PFSK-1 (cell line): ENCODE measurements at regions not wholly inside any gene's neighbourhood (a gene's known extent, or its start where the extent isn't known, plus 50 kb on each side); places are given as distances from the start of the nearest gene placed in this dataset.

Source experiments
- FOXP2 ChIP-seq: optimal IDR thresholded peaks from 2 replicates; pipeline ENCODE3; 2011; ENCODE audit warnings: borderline replicate concordance, control low read depth, inconsistent platforms; ENCODE audit not compliant: insufficient read depth; ENCODE audit errors: extremely low read length, extremely low read depth
- POLR2AphosphoS5 ChIP-seq: IDR thresholded peaks from 2 replicates; pipeline ENCODE4 v1.6.1; 2012; ENCODE audit warnings: low read depth, mild to moderate bottlenecking, control low read depth, low read length, moderate library complexity
- SIN3A ChIP-seq: IDR thresholded peaks from 2 replicates; pipeline ENCODE4 v1.6.1; 2012; ENCODE audit warnings: mild to moderate bottlenecking, low read length, moderate library complexity, borderline replicate concordance; ENCODE audit not compliant: insufficient read depth
- TAF1 ChIP-seq: IDR thresholded peaks from 2 replicates; pipeline ENCODE4 v1.6.1; 2012; ENCODE audit warnings: low read length, control low read depth, borderline replicate concordance; ENCODE audit not compliant: insufficient read depth
- TF ChIP-seq, protein P1 (sequence below), 2 experiments: IDR thresholded peaks; 2 replicates each; pipeline versions ENCODE4 v1.6.1 to v1.8.0; 2011 to 2012; ENCODE audit warnings: low read depth in 2 of 2, low read length in 2 of 2, control low read depth in 1 of 2, inconsistent platforms in 1 of 2, mild to moderate bottlenecking in 1 of 2, moderate library complexity in 1 of 2; ENCODE audit not compliant: insufficient read depth in 1 of 2

DNA sequence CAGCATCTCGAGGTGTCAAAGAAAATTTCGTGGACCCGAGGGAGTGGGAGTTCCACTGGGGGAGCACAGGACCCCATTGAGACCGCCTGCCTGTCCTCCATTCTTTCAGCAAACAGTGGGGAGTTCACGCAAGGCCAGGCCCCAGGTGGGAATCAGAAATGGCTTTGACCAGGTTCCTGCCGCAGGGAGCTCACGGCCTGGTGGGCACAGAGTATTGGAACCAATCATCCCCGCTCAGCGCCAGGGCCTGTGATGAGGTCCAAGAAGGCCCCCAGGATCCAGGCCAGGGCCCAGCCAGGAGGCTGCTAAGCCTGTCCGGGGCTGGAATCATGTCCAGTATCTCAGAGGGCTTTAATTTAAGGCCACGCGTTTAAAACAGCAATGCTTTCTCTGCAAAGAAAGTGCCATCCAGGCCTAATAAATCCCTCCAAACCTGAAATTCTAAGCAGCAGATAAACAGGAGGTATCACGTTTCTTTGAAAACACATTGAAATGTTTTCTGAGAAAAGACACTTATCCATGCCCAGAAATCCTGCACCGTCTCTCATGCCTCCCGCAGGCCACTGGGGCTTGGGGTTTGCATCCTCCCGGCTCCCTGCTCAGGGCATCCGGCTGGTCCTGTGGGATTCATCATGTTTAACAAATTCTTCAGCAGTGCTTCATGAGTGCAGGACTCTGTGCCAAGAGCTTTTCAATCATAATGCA lies 125.7 kb downstream of the OAT start:
- no peak for TF ChIP-seq POLR2AphosphoS5
- no peak for TF ChIP-seq SIN3A
- TF ChIP-seq TAF1 = no peak
- TF ChIP-seq, protein P1, sequence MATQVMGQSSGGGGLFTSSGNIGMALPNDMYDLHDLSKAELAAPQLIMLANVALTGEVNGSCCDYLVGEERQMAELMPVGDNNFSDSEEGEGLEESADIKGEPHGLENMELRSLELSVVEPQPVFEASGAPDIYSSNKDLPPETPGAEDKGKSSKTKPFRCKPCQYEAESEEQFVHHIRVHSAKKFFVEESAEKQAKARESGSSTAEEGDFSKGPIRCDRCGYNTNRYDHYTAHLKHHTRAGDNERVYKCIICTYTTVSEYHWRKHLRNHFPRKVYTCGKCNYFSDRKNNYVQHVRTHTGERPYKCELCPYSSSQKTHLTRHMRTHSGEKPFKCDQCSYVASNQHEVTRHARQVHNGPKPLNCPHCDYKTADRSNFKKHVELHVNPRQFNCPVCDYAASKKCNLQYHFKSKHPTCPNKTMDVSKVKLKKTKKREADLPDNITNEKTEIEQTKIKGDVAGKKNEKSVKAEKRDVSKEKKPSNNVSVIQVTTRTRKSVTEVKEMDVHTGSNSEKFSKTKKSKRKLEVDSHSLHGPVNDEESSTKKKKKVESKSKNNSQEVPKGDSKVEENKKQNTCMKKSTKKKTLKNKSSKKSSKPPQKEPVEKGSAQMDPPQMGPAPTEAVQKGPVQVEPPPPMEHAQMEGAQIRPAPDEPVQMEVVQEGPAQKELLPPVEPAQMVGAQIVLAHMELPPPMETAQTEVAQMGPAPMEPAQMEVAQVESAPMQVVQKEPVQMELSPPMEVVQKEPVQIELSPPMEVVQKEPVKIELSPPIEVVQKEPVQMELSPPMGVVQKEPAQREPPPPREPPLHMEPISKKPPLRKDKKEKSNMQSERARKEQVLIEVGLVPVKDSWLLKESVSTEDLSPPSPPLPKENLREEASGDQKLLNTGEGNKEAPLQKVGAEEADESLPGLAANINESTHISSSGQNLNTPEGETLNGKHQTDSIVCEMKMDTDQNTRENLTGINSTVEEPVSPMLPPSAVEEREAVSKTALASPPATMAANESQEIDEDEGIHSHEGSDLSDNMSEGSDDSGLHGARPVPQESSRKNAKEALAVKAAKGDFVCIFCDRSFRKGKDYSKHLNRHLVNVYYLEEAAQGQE (IDR thresholded peaks at IDR 0.05; ENCODE audit: insufficient read depth in 1 of 2, low read depth in 2 of 2, low read length in 2 of 2) = no peak
- TF ChIP-seq FOXP2 = no peak

DNA sequence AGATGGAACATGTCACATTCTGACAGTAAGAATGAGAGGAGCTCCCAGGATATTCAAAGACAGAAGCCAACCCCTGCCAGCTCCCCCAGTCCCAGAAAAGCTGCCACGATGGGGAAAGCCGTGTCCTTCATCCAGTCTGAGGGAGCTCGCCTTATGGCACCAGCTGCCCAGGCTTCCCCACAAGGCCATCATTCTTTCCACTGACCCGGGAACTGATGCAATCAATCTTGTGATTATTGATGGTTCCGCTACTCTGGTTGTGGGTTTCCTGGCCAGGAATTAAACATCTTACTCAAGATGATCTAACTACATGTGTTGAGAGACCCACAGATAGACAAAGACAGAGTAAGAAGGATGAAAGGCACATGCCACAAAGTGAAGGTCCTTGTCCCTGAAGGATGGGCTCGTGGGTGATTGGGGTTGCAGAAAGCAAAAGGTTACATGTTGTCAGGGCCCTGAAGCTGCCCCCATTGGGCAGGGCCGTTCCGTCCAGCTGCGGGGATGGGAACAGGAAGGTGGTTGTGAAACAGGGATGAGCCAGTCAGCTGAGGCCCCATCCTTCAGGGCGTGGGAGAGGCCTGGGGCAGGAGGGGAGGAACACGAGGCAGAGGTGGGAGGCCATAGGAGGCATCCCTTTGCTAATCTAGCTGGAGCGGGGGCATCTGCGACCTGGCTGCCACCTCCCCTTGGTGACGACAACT lies 127.6 kb downstream of the OAT start:
- TF ChIP-seq SIN3A (no peak), FOXP2 (peak; percentile 39)

DNA sequence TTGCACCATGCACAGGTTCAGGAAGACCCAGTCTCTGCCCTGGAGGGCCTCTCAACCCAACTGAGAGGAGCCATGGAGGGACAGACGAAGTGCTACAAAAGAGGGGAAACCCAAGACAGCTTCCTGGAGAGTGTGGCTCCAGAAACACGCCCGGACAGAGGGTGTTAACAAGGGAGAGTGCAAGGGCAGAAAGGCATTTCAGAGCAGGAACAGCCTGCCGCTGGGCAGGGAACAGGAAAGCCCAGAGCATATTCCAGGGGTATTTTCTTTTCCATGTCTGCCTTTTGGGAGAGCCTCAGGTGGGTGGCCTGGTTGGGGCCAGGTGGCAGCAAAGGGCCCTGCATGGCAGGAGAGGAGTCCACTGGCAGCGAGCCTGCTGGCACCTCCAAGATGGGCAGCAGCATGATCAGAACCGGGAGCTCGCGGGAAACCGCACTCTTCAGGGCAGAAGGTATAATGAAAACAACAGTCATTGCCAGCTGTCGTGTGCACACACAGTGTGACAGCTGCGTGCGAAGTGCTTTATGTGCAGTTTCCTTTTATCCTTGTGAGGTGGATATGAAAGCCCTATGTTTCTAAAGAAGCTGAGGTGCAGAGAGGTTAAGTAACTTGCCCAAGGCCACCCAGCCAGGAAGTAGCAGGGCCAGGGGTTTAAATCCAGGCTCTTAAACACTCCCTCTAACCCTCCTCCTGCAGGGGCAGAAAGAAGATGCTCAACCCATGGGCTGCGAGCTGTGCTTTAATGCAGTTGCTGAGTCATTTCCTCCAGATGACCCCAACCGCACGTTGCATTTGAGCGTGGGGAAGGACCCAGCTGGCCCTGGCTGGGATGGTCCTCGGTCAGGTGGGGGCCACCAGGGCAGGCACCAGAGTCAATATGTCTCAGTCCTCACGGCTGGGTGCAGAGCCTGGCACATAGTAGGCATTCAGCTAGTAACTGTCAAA lies 128.6 kb downstream of the OAT start:
- TF ChIP-seq SIN3A = no peak
- no peak for TF ChIP-seq TAF1
- TF ChIP-seq, protein P1 (IDR thresholded peaks at IDR 0.05; ENCODE audit: insufficient read depth in 1 of 2, low read depth in 2 of 2, low read length in 2 of 2) = no peak
- no peak for TF ChIP-seq FOXP2
- TF ChIP-seq POLR2AphosphoS5 = no peak

DNA sequence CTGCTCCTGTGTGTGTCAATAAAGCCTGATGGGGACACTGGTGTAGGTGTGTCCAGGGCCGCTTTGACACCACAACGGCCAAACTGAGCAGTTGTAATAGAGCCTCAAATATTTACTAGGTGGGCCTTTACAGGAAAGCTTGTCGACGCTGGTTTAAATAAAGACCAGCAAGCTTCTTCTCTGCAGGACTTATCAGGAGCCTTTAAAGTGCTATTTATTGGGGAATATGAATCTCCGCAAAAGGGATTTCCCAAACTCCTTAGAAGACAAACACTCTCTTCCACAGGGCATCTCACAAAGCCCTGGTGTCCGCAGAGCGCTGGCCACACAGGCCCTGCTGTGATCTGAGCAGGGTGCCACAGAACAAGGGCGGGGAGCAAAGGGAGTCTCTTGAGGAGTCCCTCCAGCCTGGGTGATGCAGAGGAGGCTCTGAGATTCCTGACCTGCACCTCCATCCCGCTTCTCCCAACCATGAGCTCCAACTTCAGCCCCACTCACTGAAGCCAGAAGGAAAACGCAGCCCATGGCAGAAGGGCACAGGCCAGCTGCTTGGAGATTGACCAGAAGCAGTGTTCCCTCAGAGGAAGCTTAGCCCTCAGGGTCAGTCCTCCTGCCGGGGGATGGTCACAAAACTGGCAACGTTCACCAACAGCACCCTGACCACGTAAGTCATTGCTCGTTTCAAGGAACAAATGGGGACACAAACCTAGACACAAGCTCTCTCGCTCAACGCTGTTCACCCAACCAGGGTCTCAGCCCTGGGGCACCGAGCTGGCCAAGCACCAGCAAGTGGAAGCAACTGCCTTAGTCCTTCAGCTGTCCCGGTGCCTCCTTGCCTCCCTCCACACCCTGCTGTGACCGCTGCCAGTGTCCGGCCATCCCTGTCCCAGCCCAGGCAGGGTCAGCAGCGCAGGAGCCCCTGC lies 129.5 kb downstream of the OAT start:
- TF ChIP-seq, protein P1 (IDR thresholded peaks at IDR 0.05; ENCODE audit: insufficient read depth in 1 of 2, low read depth in 2 of 2, low read length in 2 of 2) = no peak
- no peak for TF ChIP-seq POLR2AphosphoS5
- no peak for TF ChIP-seq FOXP2
- no peak for TF ChIP-seq SIN3A
- no peak for TF ChIP-seq TAF1
